AG04450 (cell line): ENCODE measurements at regions not wholly inside any gene's neighbourhood (a gene's known extent, or its start where the extent isn't known, plus 50 kb on each side); places are given as distances from the start of the nearest gene placed in this dataset.

ENCODE experiments used
- CTCF ChIA-PET: fragments of 300-600, 350-600 bp; formaldehyde crosslinking; extraction: SDS; loops from one replicate; lab custom pipeline; 2022; ENCODE audit warnings: antibody characterized with exemption, inconsistent platforms; lab: Charles Lee
- POLR2A ChIA-PET: fragments of 350-600 bp; formaldehyde crosslinking; extraction: SDS; loops from one replicate; lab custom pipeline; 2021; ENCODE audit warnings: antibody characterized with exemption, inconsistent platforms; lab: Yijun Ruan, JAX
- DNase-seq: peaks from one replicate; pipeline ENCODE4 v3.0.0-alpha.2; 2011; ENCODE audit warnings: low read depth, low spot score
- H3K27ac ChIP-seq: one replicate; pipeline ENCODE4 v1.5.1; 2012; ENCODE audit warnings: low read depth, low read length, control low read depth
- H3K27me3 ChIP-seq: one replicate; pipeline ENCODE4 v1.6.0; 2012; ENCODE audit warnings: low read length; ENCODE audit not compliant: control insufficient read depth, insufficient read depth
- H3K4me3 ChIP-seq: 2 replicates; pipeline ENCODE4 v1.5.1; 2011; ENCODE audit warnings: mild to moderate bottlenecking, low read depth, low read length, control low read depth
- H3K9me3 ChIP-seq: 2 replicates; pipeline ENCODE4 v1.5.1; 2012; ENCODE audit warnings: low read length; ENCODE audit not compliant: control insufficient read depth, insufficient read depth
- TF ChIP-seq, protein P1 (sequence below): IDR thresholded peaks from 2 replicates; pipeline ENCODE4 v1.5.1; 2011; ENCODE audit warnings: low read depth, low read length, control low read depth, inconsistent platforms

DNA sequence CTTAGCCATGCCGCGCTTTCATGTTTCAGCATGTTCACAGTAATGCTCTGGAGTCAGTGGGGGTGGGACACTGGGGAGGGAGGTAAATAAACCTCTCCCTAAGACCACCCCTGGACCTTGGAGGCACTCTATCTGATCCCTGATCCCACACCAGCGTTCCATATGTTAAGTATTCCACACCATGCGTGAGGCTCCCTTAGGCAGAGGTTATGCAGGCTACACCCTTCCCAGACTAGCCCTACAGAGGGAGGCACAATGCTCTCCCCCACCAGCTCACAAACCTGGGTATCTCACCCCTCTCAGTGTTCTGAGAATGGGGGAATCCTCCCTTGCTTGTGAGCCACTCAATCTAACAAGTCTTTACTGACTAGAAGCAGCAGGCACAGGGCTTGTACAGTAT lies 1610.4 kb upstream of the ZEB2 start:
- no peak for DNase-seq
- H3K27me3 ChIP-seq = no peaks in the 10 kb centered on the region
- no peak overlapping the region for H3K4me3 ChIP-seq
- H3K27ac ChIP-seq = no peak overlapping the region
- TF ChIP-seq, protein P1, sequence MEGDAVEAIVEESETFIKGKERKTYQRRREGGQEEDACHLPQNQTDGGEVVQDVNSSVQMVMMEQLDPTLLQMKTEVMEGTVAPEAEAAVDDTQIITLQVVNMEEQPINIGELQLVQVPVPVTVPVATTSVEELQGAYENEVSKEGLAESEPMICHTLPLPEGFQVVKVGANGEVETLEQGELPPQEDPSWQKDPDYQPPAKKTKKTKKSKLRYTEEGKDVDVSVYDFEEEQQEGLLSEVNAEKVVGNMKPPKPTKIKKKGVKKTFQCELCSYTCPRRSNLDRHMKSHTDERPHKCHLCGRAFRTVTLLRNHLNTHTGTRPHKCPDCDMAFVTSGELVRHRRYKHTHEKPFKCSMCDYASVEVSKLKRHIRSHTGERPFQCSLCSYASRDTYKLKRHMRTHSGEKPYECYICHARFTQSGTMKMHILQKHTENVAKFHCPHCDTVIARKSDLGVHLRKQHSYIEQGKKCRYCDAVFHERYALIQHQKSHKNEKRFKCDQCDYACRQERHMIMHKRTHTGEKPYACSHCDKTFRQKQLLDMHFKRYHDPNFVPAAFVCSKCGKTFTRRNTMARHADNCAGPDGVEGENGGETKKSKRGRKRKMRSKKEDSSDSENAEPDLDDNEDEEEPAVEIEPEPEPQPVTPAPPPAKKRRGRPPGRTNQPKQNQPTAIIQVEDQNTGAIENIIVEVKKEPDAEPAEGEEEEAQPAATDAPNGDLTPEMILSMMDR = no peak
- POLR2A ChIA-PET = no interaction called here
- no peaks in the 10 kb centered on the region for H3K9me3 ChIP-seq
- CTCF ChIA-PET = no interaction called here

DNA sequence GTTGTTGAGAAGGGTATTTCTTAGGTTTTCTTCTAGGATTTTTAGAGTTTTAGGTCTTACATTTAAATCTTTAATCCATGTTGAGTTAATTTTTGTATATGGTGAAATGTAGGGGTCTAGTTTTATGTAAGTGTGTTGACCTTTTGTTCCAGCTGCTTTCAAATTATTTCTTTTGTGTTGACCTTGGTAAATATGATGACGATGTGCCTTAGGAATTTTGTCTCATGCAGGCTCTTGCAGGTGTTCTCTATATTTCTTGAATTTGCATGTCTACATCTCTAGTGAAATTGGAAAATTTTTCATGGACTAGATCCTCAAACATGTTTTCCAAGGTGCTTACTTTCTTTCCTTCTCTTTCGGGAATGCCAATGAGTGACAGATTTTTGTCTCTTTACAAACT lies 1609.3 kb upstream of the ZEB2 start:
- CTCF ChIA-PET = no interaction called here
- no peak overlapping the region for H3K4me3 ChIP-seq

DNA sequence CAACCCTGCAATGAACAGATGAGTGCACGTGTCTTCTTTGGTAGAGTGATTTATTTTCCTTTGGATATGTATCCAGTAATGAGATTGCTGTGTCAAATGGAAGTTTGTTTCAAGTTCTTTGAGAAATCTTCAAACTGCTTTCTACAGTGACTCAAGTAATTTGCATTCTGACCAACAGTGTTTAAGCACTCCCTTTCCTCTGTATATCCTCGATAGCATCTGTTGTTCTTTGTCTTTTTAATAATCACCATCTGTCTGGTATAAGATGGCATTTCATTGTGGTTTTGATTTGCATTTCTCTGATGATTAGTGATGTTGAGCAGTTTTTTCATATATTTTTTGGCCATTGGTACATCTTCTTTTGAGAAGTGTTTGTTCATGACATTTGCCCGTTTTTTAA lies 1608.3 kb upstream of the ZEB2 start:
- POLR2A ChIA-PET = no interaction called here
- H3K4me3 ChIP-seq = no peak overlapping the region
- H3K27me3 ChIP-seq = no peaks in the 10 kb centered on the region
- TF ChIP-seq, protein P1 = no peak
- no peak for DNase-seq
- CTCF ChIA-PET = no interaction called here
- no peaks in the 10 kb centered on the region for H3K9me3 ChIP-seq
- no peak overlapping the region for H3K27ac ChIP-seq

More for the DNA sequence above, 1609.3 kb upstream of the ZEB2 start:
- no peak for DNase-seq
- no peaks in the 10 kb centered on the region for H3K9me3 ChIP-seq
- no peak overlapping the region for H3K27ac ChIP-seq
- TF ChIP-seq, protein P1 = no peak
- H3K27me3 ChIP-seq = no peaks in the 10 kb centered on the region
- POLR2A ChIA-PET = no interaction called here

DNA sequence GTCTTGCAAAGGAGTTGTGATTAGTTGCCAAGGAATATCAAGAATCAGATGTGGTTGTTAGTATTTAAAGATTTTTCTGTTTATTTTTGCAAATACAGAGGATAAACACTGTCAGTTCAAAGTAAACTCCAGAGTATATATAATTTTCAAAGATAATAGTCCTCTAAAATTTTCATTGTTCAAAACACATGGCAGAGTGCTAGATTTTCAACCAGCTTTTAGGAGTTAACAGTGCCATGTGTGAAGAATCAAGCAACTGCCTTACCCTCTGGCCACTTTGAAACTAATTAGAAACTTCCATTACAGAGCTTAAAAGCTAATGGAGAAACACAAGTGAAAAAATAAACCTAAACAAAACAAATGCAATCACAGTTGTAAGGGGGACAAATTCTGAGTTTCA lies 1605.6 kb upstream of the ZEB2 start:
- CTCF ChIA-PET = interaction anchor here (0.8 to 1.5 kb wide), 2 partner anchors 15 to 187 kb away, joined by 3 to 4 read pairs; no protein-coding TSS in a partner anchor
- POLR2A ChIA-PET = interaction anchor here (0.6 to 1.2 kb wide), 3 partner anchors 37 to 967 kb away, joined by 3 to 6 read pairs (median 3); no protein-coding TSS in a partner anchor
- DNase-seq = no peak

DNA sequence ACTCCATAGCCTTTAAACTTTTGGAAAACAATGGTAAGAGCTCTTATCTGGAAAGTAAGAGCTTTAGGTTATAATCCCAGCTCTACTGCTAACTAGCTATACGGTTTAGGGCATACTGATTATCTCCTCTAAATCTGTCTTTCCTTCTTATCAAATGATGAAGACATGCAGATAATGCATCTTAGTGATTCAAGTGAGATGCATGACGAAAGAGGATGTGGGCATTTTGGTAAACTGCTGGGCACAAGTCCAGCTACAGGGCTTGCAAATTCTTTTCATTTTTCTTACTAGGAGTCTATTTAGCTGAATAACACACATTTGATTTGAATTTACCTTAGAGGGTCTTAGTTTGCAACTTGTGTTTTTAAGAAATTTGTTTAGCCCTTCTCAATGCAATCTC lies 1604.8 kb upstream of the ZEB2 start:
- TF ChIP-seq, protein P1 = no peak
- no peaks in the 10 kb centered on the region for H3K9me3 ChIP-seq
- no peak overlapping the region for H3K27ac ChIP-seq
- no peaks in the 10 kb centered on the region for H3K27me3 ChIP-seq
- POLR2A ChIA-PET = interaction anchor here (0.6 to 1.0 kb wide), 2 partner anchors 119 to 967 kb away, joined by 3 read pairs; no protein-coding TSS in a partner anchor
- H3K4me3 ChIP-seq = no peak overlapping the region
- CTCF ChIA-PET = interaction anchor here (1.5 kb wide), 1 partner anchor 188 kb away, joined by 3 read pairs; no protein-coding TSS in a partner anchor
- DNase-seq = peak; percentile 11

More for the DNA sequence above, 1605.6 kb upstream of the ZEB2 start:
- Histone ChIP-seq H3K27me3 (no peaks in the 10 kb centered on the region), H3K9me3 (no peaks in the 10 kb centered on the region), H3K27ac (no peak overlapping the region), H3K4me3 (no peak overlapping the region)
- TF ChIP-seq, protein P1 = no peak
